GM10248 (cell line): ENCODE measurements at regions not wholly inside any gene's neighbourhood (a gene's known extent, or its start where the extent isn't known, plus 50 kb on each side); places are given as distances from the start of the nearest gene placed in this dataset.

Experiments
- CTCF ChIA-PET: fragments of 300-600 bp; sonication (Branson Sonifier 250); formaldehyde crosslinking; extraction: SDS; loops from one replicate; lab custom pipeline; 2021; ENCODE audit warnings: antibody characterized with exemption; lab: Yijun Ruan, JAX
- POLR2A ChIA-PET: fragments of 350-650 bp; sonication (Branson Sonifier 250); formaldehyde crosslinking; extraction: SDS; loops from one replicate; lab custom pipeline; 2020; ENCODE audit warnings: antibody characterized with exemption; lab: Yijun Ruan, JAX
- DNase-seq: peaks from one replicate; pipeline ENCODE4 v3.0.0; 2012; ENCODE audit errors: extremely low spot score
- CTCF ChIP-seq: IDR thresholded peaks from 2 replicates; pipeline ENCODE4 v1.5.1; 2012; ENCODE audit warnings: mild to moderate bottlenecking, low read depth; ENCODE audit errors: extremely low read depth, missing control alignments, control extremely low read depth

- DNase-seq = no peak
- ChIA-PET CTCF (no interaction called here), POLR2A (no interaction called here)
- TF ChIP-seq CTCF = no peak
Observed at GRCh38 chr17:79440251-79440650, 170.6 kb downstream of the RBFOX3 start.

DNA sequence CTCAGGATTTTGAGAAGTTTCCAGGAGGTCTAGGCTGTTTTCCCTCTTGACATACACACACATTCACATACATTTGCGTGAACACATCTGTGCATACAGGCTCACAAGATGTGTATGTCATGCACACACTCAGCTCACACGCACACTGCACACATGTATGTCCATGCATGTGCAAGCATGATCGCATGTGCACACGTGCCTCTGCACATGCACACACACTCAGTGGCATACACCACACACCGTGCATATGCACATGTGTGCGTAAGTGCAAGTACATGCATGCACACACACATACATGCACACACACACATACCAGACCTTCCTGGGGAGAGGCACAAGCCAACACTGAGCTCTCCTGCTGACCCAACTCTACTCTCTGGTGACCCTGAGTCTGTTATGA, 171.4 kb downstream of the RBFOX3 start:
- CTCF ChIA-PET = no interaction called here
- no peak for DNase-seq
- TF ChIP-seq CTCF = no peak
- POLR2A ChIA-PET = no interaction called here

DNA sequence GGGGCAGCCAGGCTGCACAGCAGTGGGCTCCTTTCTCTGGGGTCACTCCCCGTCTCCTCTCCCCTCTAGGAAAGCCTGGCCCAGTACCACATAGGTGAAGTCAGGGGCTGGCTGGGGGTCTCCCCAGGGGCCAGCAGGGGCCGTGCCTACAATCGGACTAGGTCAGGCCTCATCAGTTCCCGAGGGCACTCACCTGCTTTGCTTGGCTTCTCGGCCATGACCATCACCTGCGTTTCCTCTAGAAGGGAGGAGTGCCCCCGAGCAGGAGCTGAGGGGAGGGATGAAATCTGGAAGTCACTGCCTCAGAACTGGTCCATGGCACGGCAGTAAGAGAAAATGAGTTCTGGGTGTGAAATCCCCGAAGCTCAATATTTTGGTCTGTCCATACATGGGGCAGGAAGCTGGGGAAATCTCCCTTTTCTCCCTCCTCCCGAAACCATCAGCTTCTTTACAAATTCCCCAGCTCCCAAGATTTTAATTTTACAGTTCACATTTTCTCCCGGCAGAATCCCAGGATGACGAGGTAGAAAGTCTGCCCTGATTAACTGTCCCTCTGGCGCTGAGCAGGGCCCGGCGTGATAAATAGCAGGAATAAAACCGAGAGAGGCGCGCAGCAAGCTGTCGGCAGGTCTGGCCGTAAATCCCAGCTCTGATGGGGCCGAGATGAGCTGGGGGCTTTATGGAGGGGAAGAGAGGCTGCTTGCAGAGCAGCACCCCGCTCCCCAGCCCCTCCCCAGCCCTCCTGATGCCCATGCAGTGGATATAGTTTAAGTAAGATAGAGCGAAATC, 172.1 kb downstream of the RBFOX3 start:
- CTCF ChIA-PET = no interaction called here

GRCh38 chr17:79438058-79438457, 172.8 kb downstream of the RBFOX3 start:
- CTCF ChIA-PET = no interaction called here
- POLR2A ChIA-PET = no interaction called here
- TF ChIP-seq CTCF = no peak
- no peak for DNase-seq

More for the DNA sequence above, 172.1 kb downstream of the RBFOX3 start:
- DNase-seq = no peak
- POLR2A ChIA-PET = no interaction called here
- no peak for TF ChIP-seq CTCF

GRCh38 chr17:79437081-79437480, 173.8 kb downstream of the RBFOX3 start:
- POLR2A ChIA-PET = no interaction called here
- CTCF ChIA-PET = interaction anchor here (1.5 kb wide), 1 partner anchor 45 kb away, joined by 4 read pairs; no protein-coding TSS in a partner anchor
- no peak for DNase-seq
- no peak for TF ChIP-seq CTCF

DNA sequence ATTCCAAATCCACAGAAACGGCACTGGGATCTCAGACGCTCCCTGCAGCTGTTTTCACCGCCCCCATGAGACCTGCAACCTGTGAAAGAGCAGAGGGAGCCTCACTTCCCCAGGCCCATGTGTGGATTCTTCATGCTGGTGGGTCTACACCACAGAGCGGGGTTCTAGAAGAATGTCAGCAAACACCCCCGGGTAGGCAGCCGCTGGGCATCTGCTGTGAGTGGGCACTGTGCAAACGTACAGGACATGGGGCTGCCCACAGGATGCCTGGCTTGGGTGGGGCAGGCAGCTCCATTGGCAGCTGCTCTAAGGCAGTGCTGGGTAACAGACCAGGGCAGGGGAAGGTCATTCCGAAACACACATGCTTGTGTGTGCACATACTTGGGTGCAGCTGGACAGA, 174.9 kb downstream of the RBFOX3 start:
- DNase-seq = no peak
- no peak for TF ChIP-seq CTCF
- CTCF ChIA-PET = interaction anchor here (1.5 kb wide), 1 partner anchor 44 kb away, joined by 4 read pairs; no protein-coding TSS in a partner anchor
- POLR2A ChIA-PET = no interaction called here

DNA sequence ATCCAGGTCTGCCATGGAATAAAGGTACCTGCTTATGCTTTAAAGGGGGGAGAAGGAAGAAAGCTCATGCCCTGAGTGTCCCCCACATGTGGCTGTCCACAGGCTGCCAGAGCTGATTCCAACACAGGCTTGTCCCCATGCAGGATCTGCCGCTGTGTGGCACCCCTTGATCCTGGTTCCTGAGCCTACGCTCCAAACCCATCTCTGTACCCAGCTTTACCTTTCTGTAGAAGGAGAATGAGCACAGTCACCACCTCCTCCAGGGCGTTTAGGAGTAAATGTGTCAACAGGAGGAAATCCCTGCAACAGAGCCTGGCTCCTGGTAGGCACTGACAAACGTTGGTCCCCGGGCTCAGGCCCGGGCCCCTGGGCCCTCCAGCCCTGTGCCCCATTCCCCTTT, 175.6 kb downstream of the RBFOX3 start:
- CTCF ChIA-PET = interaction anchor here (1.2 kb wide), 1 partner anchor 35 kb away, joined by 3 read pairs; no protein-coding TSS in a partner anchor
- TF ChIP-seq CTCF = no peak
- POLR2A ChIA-PET = no interaction called here
- no peak for DNase-seq
